Transverse colon (tissue), 4 donors: ENCODE measurements at regions not wholly inside any gene's neighbourhood (a gene's known extent, or its start where the extent isn't known, plus 50 kb on each side); places are given as distances from the start of the nearest gene placed in this dataset.

Experiments used
- CTCF ChIP-seq, 5 experiments: fragments of 200-600 bp in 3 of 5; fragments of 450-650 bp in 2 of 5; sonication (generic) in 3 of 5; IDR thresholded peaks; 1 replicate in 2 of 5; 2 replicates in 3 of 5; pipeline ENCODE4 v1.5.1; 2016 to 2017; ENCODE audit warnings: antibody characterized with exemption in 5 of 5, inconsistent platforms in 3 of 5, mild to moderate bottlenecking in 2 of 5, moderate library complexity in 1 of 5
- POLR2A ChIP-seq: fragments of 450-650 bp; IDR thresholded peaks from one replicate; pipeline ENCODE4 v1.6.1; 2016; ENCODE audit warnings: antibody characterized with exemption, mild to moderate bottlenecking, moderate library complexity
- POLR2AphosphoS5 ChIP-seq, 3 donors: sonication (generic); formaldehyde crosslinking; IDR thresholded peaks; one replicate each; pipeline ENCODE4 v1.6.1; 2016; ENCODE audit warnings: antibody characterized with exemption in 3 of 3

- no peak for TF ChIP-seq POLR2AphosphoS5 (IDR thresholded peaks at IDR 0.05)
- TF ChIP-seq CTCF (IDR thresholded peaks at IDR 0.05) = no peak
- TF ChIP-seq POLR2A = no peak
Measured at GRCh38 chr1:38370716-38371504, 324.3 kb upstream of the POU3F1 start.
